HG02798 (cell line): ENCODE measurements at regions not wholly inside any gene's neighbourhood (a gene's known extent, or its start where the extent isn't known, plus 50 kb on each side); places are given as distances from the start of the nearest gene placed in this dataset.
"Not testable (repeated sequence)": the region's sequence is repeated elsewhere in the genome, so short reads cannot be mapped to it uniquely, and the experiment has no call there.

Experiments
- ATAC-seq: cut with Tn5 transposase; IDR thresholded peaks from one replicate; pipeline ENCODE4 v1.9.1; 2021; ENCODE audit warnings: mild to moderate bottlenecking; ENCODE audit not compliant: unreplicated experiment, poor library complexity

DNA sequence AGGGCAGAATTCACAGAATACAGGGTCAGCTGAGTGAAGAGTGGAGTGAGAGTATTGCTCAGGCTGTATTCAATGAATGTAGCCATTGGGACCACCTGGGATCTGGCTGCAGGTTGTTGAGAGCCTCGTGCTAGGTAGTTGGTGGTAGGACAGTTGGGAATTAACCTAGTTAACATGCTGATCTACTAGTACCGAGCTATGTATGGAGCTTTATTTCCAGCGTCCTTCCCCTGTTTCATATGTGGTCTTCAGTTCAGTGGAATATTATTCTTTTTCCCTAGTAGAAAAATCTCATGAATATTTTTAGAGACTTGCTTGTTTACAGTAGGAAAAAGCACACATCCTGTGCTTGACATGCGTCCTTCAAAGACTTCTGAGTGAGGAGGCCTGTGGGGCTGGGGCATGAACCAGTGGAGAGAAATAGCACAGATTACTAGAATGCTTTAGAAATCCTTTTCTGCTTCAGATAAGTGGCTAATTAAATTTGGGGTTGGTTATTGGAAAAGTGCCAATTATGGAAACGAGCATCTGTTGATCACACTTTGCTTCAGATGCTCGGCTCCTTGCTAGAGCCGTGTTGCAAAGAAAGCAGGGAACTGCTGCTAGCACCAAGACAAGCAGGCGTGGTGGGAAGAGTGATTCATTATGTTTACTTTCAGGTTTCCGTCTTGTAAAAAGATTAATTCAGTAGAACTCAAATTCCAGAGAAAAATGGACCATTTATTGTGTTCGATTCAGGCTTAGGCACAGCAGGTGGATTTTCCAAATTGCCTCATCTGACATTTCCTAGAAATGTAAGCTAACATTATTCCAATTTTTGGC, 53.6 kb downstream of the ARF6 start:
- ATAC-seq = no peak

DNA sequence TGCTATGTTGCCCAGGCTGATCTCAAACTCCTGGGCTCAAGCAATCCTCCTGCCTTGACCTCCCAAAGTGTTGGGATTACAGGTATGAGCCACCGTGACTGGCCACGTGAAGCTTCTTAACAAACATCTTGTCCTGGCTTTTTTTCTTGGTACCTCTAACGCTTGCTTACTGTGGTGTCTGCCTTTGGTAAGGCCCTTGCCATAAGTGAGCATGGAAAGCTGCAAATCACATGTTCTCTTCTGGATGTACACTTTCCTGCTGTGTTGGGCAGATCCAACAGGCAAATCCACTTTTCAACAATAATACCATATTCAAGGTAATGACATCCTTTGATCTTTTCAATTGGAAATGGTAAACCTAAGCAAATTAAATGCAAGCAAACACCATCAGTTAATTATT, 54.6 kb downstream of the ARF6 start:
- ATAC-seq = no peak

DNA sequence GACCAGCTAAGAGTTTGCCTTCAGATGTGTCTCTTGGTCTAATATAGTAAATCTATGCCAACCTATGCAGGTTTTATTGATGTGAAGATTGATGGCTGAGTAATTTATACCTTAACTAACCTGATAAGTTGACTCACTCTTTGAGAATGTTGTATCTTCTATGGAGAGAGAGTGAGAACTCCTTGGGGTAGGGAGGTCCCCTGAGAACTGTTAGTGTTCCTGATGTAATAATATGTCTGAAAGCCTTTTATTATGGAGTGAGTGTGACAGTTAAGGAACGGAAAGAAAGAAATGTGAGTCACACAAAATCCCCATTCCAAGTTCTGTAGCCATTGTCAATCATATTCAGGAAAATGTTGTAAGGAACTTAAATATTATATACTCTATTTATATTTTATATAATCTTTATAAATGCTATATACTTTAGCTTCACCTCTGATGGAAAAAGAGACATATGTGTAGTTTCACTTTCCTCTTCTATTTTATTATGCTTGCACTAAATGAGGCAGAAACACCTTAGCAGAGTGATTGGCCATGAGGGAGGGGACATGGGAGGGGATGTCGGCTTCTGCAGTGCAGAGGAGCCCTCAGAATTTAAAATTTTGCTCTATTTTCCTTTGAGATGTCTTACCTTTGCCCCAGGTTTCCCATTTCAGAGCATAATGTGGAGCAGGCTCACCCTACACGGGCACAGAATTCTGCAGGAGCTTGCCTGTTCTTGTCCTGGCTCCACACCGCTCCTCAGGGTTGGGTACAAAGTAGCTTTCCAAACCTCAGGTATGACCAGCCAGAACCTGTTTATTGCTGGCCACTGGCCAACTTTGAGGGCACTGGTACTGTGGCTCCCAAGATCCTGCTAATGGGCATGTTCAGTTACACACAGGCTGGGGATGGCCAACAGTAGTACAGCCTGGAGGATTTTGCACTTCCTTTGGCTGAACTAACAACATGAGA, 57.7 kb downstream of the ARF6 start:
- no peak for ATAC-seq

DNA sequence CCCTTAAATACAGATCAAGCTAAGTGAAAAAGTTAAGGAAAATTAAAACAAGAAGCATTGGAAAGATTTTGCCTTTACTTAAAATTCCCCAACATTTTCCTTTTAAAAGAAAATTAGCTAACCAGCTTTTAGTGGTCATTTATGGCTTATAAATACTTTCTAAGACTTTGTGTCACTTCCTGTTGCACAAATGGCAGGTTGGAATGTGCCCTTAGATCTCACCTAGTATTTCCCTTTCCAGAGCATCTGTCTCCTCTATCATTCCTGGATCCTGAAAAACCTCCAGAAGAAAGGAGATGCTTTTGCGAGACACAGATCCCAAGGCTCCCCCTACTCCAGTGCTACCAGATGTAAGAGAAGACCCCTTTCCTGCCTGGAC, 58.3 kb downstream of the ARF6 start:
- no peak for ATAC-seq

DNA sequence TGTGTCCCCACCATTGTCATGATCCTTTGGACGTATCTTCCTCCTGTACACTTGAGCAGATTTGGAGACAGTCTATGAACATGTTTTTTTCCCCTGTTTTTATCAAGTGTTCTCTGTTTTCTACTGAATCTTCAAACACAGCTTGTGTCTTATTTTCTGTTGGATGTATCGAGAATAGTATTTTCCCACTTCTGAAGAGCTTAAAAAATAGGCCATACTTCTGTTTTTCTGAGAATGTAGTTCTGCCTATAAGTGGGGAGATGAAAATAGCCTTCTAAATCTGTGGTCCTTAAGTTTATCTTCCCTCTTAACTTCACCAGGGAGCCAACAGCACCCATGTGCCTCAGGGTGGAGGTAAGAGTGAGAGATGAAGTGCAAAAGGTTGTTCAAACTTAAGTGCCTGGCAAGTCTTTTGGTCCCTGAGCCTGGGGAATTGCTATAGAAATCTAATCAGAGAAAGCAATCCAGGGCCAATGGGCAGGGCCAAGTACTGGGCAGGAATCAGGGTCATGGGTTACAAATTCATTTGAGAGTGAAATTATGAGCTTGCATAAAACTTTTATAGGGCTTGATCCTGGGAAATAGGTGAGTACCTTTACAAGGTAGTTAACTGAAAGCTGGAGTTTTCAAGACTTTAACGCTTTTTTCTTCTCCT, 58.9 kb downstream of the ARF6 start:
- ATAC-seq = no peak

DNA sequence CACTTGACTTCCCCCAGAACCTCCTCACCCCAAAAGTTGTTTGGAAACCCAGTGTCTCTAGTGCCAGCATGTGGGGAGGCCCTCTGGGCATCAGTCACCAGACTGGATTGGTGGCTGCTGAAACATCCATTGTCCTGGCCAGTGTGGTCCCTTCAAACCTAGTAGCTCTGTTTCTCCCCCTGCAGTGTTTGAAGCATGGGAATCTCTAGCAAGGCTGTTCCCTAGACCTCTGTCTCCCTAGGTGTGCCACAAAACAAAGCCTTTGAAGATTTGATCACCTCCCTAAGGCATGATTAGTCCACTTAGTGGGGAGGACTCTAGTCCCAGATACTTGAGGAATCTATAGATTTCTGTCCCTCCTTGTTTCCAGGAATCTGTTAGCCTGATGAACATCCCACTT, 60.3 kb downstream of the ARF6 start:
- ATAC-seq = no peak

DNA sequence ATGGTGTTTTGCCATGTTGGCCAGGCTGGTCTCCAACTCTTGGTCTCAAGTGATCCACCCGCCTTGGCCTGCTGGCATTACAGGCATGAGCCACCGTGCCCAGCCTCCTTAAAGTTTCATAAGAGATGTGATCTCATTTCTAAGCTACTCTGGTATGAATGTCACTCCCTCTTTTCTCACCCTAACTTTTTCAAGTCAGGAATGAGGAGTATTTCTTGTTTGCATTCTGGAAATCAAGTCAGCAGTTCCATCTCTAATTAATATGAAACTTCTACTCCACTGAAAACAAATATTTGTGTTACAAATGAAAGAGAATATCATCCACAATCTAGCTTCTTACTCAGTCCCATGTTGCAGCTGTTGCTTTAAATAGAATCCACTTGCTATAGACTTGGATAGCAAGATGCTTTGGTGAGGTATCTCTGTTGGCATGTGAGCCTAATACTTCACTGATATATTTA, 61.3 kb downstream of the ARF6 start:
- ATAC-seq = no peak

DNA sequence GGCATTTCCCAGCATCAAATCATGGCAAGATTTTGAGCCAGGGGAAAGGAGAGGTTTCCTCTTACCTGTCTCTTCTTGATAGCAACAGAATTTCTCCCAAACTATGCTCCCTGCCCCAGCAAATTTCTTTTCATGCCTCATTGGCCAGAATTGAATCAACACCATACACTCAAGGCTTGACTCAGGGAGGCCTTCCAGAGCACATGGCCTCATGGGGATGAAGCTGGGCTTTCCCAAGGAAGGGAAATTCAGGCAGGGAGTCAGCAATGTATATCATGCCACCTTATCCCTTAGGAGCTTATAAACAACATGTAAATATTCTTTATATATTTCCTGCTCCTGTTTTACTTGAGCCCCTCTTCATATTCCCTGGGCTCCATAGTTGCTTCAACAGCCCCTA, 62.1 kb downstream of the ARF6 start:
- no peak for ATAC-seq

DNA sequence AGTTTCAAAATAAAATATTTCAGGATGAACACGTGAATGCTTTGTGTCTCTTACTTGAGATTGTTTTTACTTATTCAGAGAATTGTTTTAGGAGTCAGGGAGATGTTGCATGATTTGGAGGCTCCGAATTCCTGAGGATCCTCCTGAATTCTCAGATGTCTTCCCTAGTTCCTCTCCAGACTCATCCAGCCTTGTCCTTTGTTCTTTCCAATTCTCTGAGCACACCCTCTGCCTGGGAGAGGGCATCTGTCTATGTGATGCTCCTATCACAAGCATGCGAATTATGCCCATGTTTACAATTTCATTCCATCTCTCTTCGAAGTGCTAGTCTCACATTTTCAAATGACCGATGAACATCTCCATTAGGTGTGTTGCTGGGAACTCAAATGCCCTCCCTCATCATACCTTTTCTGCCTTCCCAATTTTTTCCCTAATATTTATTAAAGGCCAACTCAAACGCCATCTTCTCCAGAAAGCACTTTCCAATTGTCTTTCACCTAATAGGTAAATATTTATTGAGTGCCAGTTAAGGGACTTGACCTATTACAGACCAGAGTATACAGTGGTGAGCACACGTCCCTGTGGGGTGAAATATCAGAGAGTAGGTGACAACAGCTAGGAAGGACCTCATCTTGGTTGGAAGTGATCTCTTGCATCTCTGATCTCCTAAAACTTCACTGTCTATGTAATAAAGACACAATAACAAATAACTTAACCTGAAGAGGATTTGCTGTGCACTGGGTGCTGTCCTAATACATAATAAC, 64.4 kb downstream of the ARF6 start:
- ATAC-seq = no peak

DNA sequence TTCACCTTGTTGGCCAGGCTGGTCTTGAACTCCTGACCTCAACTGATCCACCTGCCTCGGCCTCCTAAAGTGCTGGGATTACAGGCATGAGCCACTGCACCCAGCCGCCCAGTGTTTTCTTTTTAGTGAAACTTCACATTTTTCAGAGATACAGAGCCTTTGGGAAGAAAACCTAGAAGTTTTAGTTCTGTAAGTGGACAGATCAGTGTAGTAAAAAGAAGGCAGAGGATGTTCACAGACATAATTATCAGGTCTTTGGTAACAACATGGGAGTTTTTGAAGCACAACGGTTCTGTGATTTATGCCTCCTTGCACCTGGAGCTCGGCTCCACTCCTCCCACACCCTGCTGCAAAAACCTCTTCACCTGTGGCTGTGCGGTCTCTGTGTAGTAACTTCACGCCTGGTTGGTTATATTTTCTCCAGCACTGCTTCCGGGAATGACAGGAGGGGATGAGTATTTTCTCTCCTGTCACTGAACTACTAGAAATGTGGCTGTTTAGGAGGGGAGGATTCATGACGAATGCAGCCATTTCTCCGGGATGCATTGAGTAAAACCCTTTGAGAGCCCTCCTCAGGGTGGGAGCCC, 67.0 kb downstream of the ARF6 start:
- peak; percentile 54 for ATAC-seq

DNA sequence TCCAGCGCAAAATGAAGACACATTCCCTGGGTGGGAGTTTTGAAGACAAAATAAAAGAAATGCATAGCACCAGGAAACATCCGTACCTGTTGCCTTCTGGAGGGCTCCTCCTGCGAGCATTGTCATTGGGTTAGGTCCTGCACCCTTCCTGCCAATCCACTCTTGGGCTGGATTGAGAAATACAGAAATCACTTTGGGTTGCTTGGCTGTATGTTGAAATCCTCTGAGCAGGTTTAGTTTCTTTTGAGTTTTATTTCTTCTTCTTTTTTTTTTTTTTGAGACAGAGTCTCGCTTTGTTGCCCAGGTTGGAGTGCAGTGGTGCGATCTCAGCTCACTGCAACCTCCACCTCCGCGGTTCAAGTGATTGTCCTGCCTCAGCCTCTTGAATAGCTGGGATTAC, 67.6 kb downstream of the ARF6 start:
- no peak for ATAC-seq

DNA sequence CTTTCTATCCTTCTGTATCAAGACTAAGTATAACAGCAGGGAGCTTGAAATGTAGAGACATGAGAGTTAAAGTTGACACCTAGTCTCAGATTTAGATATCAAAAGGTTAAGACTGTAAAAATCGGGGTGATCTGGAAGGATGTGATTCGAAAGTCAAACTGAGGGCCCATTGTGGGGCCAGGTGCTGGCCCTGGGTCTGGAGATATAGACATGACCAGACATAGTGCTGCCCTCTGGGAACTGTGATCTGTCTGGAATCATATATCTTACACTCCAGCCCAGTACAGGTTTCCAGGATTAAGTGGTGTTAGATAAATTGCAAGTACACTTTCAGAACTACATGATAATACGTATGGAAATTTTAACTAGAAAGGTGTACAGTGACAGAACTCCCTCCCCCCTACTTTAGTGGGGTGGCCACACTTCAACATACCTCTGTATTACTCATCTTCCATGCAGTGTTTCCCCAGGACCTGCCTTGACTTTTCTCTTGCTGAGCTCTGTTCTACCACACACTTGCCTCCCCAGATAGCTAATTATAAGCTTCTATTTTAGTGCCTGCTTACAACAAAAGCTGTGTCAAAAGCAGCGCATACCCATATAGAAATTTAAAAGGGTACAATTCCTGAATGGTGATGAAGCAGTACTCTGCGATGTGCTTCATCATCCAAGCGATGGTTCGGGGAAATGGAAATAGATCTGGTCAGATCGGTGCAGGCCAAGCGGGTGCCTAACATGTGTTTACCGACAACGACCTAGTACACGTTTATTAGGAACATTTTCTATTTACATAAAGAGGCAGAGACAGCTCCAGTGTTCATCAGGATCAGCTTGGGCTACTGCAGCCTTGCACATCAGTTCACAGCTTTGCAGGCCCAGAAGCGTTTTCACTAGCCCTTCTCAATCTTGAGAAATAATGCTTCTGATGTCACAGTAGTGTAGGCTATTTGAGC, 68.7 kb downstream of the ARF6 start:
- peak; percentile 55 for ATAC-seq

DNA sequence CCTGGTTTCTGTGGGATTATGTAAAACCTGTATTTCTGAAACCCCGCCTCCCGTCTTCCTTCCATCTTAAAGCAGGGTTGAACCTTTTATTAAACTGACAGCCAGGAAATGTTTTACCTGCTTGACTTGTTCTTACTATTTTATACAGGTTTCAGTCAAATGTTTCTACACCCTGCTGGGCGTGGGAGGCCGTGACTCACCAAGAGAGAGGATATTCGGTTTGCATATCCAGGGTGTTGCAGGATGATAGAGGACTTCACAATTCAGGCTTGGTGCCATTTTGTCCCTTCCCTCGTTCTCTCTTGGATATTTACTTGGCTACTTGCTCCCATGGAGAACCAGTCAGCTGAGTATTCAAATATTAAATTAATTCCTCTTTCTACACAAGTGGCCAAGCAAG, 69.7 kb downstream of the ARF6 start:
- ATAC-seq = peak; percentile 50

DNA sequence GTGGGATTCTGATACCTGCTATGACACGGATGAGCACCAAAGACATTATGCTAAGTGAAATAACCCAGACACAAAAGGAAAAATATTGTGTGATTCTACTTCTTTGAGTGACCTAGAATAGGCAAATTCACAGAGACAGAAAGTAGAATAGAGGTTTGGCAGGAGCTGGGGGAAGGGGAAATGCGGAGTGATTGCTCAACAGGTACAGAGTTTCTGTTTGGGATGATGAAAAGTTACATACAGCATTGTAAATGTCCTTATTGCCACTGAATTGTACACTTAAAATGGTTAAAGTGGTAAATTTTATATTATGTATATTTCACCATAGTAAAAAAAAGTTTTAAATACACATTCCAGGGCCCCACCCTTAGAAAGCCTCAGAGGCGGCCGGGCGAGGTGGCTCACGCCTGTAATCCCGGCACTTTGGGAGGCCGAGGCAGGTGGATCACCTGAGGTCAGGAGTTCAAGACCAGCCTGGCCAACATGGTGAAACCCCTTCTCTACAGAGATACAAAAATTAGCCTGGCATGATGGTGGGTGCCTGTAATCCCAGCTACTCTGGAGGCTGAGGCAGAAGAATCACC, 72.3 kb downstream of the ARF6 start:
- ATAC-seq = not testable (repeated sequence)

DNA sequence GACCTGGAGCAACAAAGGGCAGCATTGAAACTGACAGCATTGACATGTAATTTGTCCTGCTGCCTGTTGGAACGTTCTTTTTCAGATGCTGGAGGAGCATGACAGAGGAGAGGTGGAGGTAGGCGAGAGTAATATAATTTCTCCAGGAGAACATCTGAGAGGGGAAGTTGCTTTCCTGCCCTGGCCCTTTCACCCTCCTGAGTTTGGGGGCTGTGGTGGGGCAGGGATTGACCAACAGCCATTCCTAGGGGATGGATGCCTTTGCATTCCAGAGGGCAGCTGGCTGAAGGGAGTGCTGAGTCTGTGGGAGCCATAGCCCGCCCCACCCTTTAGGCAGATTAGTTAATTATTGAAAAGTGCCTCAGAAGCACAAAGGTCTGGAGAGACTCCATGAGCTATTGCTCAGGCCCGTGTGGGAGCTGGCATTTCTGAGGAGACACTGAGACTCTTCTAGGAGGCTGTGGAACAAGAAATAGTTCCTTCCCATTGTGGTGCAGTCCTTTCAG, 73.5 kb downstream of the ARF6 start:
- ATAC-seq = no peak

DNA sequence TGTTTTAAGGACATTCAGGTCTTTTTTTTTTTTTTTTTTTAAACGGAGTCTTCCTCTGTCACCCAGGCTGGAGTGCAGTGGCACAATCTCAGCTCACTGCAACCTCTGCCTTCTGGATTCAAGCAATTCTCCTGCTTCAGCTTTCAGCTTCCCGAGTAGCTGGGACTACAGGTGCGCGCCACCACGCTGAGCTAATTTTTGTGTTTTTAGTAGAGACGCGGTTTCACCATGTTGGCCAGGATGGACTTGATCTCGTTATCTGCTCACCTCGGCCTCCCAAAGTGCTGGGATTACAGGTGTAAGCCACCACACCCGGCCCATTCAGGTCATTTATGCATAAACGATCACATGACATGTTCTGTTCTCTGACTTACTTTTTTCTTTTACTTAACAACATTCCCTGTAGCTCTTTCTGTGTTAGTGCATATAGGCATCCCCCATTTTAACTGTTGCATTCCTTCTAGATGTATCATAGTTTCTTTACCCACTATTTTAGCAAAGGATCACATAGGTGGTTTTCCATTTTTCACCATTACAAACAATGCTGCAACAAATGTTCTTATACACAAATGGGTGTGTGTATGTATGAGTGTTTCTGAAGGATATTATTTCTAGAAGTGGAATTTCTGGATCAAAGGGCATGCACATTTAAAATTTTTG, 74.2 kb downstream of the ARF6 start:
- no peak for ATAC-seq

DNA sequence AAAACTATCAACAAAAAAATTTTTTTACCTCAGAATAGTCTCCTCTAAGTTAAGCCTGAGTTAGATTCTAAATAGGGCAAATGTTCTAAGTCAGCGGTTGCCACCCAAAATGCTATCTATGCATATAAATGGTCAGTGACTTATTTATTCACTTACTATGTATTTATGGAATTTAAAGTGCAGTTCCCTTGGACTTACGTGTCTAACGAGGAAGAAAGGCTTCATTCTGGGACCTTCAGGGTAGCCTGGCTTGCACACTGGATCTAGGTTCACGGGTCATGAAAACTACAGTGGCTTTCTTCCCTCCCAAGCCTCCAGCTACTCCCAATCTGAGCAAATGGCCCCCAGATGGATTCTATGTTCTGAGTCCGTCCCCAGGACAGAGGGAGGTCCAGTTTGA, 77.1 kb downstream of the ARF6 start:
- no peak for ATAC-seq
